Hippocampal formation (tissue), 2 donors: ENCODE measurements at regions not wholly inside any gene's neighbourhood (a gene's known extent, or its start where the extent isn't known, plus 50 kb on each side); places are given as distances from the start of the nearest gene placed in this dataset.
"Not testable (repeated sequence)": the region's sequence is repeated elsewhere in the genome, so short reads cannot be mapped to it uniquely, and the experiment has no call there.

Experiments used
- DNase-seq, 2 donors: peaks; one replicate each; lab custom pipeline; 2025; lab: John Stamatoyannopoulos, UW

GRCh38 chr9:74333384-74334032 is 163.6 kb upstream of the RORB start:
- DNase-seq: no peak

DNA sequence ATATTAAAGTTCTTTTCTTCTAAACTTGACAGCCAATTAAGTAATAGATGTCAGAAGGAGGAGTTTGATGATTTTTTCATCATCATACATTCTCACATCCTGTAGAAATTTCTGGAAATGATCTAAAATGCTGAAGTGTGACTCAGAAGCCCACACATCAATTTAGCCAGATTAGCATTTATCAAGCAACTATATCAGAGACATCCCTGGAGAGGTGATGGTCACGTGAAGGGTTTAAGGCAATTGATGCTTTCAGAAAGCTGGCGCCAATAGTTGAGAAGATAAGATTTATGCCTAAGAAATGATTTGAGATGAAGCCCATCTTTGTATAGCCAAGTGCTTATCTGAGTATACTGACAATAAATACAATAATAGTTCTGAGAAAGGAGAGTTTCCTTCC is 162.9 kb upstream of the RORB start:
- DNase-seq: no peak

DNA sequence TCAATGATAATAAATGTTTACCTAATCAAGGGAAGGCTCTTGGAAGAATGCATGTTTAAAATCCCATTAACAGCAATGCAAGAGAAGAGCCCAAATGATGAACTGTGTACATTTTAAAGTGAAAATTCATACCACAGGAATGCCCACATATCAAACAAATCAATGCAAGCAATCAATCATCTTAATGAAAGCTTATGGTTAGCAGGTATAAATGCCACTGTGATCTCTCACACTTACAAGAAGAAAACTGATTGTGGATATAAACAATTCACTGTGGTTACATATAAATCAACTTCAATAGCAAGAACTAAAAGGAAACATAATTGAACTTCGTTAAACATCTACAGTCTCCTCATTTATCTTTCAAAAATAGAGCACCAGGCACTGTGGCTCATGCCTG is 161.0 kb upstream of the RORB start:
- DNase-seq: no peak

DNA sequence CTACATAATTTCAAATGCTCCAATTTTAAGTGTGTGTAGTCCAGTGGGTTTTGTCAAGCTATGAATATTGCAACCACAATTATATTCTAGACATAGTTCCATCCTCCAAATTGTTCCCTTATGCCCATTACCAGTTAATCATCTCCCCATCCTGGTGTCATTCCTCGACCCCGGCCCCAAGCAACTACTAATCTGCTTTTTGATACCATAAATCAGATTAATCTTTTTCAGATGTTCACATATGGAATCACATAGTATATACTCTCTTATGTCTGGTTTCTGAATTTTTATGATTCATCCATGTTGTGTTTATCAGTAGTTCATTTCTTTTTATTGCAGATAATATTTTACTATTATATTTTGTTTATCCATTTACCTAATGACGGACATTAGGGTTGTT is 148.4 kb upstream of the RORB start:
- no peak for DNase-seq

DNA sequence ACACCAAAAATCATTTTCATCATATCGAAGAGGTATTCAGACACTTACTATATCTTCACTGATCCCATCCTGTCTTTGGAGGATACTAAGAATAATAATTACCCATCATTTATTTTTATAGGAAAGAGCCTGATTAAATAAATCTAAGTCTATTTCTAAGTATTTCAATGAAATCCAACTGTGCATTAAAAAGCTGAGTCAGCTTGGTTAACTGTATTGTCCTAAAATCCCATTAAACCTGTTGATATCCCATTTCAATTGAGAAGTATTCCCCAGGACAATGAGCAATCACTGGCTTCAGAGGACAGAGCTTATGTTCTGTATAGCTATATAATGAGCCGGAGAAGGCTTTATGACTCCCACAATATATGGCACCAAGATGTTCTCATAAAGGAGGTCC is 142.0 kb upstream of the RORB start:
- DNase-seq: no peak

DNA sequence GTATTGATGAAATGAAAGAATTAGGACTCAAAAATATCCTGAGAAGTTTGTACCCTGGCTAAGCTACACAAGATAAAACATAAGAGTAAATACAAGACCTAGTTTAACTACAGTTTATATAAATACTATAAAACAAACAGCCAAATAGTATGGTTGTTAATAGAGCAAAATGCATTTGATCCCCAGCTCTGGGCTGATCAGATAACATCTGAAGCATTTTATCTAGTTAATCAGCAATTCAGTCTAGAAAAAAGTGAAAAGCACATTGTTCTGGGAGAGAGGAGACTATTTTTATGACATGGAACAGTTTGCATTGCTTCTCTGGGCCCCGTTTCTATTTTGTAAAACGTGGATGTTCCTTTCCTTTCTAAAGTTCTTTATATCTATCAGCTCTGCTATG is 139.6 kb upstream of the RORB start:
- DNase-seq: no peak

GRCh38 chr9:74358959-74359358 is 138.2 kb upstream of the RORB start:
- no peak for DNase-seq

GRCh38 chr9:74361508-74361907 is 135.6 kb upstream of the RORB start:
- DNase-seq: no peak

DNA sequence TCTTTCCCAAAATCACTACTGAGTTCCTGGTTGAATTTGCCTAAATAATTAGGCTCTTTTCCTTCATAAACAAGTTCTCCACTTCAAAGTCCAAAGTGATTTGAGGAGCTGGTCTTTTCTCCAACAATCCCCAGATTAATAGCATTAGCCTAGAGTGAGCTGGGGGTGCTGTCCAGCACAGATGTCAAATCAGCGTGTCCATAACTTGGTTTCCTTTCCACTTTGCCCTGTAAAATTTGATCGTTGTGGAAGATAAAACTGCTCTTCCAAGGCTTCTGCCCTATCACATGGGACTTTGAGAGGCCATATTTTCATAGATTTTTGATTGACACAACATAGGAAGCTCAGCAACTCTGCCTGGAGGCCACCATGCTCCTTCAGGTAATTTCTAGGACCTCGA is 134.7 kb upstream of the RORB start:
- DNase-seq: no peak

GRCh38 chr9:74366111-74366510 is 131.0 kb upstream of the RORB start:
- no peak for DNase-seq

- DNase-seq: no peak
Observed at GRCh38 chr9:74369844-74370243, 127.3 kb upstream of the RORB start.

DNA sequence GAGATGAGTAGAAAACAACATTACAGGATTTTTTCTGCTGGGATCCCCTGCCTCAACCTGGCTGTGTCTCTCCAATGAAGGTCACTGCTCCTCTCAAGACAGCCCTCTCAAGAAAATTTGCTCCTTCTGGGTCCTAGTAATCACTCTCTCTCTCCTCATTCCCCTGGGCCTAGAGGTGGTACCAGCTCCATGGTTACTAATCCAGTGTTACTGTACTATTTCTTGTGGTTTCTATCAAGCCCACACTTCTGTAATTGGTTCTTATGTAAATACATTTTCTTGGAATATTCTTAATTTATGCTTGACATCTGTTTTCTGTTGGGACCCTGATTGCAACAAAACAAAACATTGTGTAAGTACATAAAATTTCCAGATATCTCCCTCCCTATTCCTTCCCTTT is 123.8 kb upstream of the RORB start:
- no peak for DNase-seq

DNA sequence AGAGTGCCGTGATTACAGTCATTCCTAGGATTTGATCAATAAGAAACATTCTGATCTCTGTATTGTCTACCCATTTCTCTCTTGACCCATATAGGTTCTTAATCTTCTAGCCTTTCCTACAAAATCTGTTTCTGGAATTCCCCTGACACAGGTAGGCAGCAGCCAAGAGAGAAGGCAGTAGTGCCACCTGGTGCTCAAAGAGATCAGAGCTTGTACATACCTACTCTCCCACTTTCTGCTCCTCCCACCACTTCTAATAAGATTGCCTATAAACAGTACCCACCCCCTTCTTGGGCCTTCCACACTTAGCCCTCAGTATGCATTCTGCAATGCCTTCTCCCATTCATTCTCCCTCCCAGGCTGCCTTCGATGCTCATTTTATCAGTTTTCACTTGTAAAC is 117.4 kb upstream of the RORB start:
- DNase-seq: no peak

DNA sequence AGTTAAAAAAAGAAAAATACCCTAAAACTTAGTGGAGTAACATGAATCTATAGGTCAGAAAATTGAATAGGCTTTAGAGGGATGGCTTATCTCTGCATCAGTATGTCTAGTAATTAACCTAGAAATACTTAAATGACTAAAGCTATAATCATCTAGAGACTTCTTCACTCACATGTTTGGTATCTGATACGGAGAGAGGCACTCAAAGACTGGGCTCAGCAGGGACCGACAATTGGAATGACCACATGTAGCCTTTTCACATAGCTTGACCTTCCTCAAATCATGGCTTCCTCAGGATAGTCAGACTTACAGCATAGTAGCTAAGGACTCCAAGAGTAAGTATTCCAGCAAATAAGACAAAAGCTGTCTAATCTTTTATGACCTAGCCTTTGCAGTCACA is 105.3 kb upstream of the RORB start:
- no peak for DNase-seq

DNA sequence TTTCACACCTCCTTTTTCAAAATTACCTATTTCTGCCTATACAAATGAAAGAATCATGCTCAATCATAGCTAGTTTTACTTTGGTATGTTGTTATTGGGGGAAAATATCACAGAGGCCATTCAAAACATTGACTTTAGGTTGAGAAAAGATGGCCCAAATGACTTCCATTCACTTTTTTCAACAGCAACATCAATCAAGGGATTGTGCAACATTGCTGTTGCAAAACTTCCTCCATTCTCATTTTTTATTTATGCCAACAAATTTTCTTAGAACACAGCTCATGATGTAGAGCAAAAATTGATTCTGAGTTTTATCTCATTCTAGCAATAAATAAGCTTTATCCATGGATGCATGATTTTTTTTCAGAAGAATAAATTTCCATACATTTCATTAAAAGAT is 93.6 kb upstream of the RORB start:
- DNase-seq: no peak

GRCh38 chr9:74404620-74405019 is 92.5 kb upstream of the RORB start:
- DNase-seq: no peak

DNA sequence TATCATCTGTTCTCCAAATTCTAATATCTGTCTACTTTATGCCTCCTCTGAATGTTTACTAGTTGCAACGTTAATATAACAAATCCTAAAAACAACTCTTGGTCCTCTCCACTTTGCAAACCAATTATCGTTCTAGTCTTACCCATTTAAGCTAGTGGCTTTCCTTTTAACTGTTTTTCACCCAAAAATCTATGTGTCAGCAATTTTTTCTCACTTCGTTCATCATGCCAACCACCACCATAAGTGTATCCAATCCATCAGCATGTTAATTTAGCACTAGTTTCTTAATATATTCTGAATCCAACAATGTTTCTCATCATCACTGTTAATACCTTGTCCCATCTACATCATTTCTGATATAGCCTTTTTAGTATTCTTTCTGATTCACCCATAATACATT is 90.0 kb upstream of the RORB start:
- DNase-seq: no peak

- DNase-seq: no peak
Observed at GRCh38 chr9:74412236-74412979, 84.7 kb upstream of the RORB start.

GRCh38 chr9:74413876-74414275 is 83.3 kb upstream of the RORB start:
- DNase-seq: no peak

GRCh38 chr9:74414325-74414724 is 82.8 kb upstream of the RORB start:
- no peak for DNase-seq

GRCh38 chr9:74415995-74416394 is 81.1 kb upstream of the RORB start:
- no peak for DNase-seq

DNA sequence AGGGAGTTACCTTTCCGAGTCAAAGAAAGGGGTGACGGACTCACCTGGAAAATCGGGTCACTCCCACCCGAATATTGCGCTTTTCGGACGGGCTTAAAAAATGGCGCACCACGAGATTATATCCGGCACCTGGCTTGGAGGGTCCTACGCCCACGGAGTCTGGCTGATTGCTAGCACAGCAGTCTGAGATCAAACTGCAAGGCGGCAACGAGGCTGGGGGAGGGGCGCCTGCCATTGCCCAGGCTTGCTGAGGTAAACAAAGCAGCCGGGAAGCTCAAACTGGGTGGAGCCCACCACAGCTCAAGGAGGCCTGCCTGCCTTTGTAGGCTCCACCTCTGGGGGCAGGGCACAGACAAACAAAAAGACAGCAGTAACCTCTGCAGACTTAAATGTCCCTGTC is 72.6 kb upstream of the RORB start:
- DNase-seq: not testable (repeated sequence)

DNA sequence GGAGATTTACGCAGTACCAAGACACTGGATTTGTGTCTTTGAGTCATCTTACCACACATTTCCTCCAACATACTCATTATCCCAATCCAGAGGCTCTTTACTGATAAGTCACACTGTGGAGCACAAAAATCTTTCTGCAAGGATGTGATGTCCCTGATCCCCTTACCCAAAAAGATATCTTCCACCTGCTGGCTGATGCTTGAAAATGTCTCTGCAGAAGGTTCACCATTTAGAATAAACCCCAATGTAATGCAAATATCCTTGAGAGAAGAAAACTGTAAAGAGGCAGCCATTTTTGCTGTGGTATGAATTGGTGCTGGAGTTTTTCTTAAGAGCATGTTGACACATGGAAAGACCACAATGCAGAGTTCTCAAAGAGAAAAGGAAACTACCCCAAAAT is 65.7 kb upstream of the RORB start:
- DNase-seq: no peak
